Kidney tubule cell (primary cell): ENCODE measurements at regions not wholly inside any gene's neighbourhood (a gene's known extent, or its start where the extent isn't known, plus 50 kb on each side); places are given as distances from the start of the nearest gene placed in this dataset.
"Not testable (repeated sequence)": the region's sequence is repeated elsewhere in the genome, so short reads cannot be mapped to it uniquely, and the experiment has no call there.

Experiments used
- DNase-seq: peaks from one replicate; pipeline ENCODE4 v3.0.0-alpha.2; 2018; ENCODE audit warnings: low spot score

DNA sequence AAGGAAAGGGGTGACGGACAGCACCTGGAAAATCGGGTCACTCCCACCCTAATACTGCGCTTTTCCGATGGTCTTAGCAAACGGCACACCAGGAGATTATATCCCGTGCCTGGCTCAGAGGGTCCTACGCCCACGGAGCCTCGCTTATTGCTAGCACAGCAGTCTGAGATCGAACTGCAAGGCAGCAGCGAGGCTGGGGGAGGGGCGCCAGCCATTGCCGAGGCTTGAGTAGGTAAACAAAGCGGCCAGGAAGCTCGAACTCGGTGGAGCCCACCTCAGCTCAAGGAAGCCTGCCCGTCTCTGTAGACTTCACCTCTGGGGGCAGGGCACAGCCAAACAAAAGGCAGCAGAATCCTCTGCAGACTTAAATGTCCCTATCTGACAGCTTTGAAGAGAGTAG is 91.5 kb upstream of the MBIP start:
- not testable (repeated sequence) for DNase-seq

DNA sequence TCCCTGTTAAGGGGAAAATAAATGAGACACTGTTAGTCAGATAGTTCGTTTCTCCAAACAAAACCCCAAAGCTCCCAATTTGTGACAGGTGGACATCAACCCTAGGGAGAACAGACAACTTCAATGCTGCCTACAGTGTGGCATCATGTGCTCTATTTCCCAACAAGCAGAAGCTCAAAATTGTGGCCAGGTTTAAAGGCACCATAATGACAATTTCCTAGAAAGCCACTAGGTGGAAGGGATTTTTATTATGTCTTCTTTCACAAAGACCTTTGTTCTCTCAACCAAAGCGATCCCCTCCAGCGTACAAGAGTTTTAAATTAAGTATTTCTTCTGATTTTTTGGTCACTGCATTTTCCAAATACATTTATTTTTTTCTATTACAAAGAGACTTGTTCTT is 88.0 kb upstream of the MBIP start:
- DNase-seq = no peak

DNA sequence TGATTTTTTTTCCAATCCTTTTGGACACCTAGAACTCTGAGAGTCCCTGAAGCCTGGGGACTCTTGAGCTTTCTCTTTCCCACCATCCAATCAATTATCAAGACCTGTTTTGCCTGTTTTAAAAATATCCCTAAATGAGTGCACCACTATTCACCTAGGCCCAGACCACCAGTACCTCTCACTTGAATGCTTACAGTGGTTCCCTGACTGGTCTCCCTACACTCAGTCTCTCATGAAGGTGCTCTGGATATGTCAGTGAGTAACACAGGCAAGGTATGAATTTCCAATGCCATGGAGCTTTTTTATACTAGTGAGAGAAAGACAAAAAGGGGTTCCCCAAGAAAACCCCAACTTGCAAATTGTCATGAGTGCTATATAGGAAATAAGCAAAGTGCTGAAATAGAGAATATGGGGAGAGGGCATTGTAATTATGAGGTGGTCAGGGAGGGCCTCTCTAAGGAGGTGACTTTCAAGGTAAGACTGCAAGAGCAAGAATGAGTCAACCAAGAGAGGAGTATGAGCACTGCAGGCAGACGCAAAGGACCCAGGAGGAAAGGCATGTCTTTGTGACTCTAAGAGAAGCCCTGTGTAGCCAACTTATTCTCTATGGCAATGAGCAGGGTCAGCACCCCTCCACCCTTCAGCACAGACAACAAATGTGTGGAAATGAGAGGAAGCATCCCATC is 85.3 kb upstream of the MBIP start:
- DNase-seq = no peak

DNA sequence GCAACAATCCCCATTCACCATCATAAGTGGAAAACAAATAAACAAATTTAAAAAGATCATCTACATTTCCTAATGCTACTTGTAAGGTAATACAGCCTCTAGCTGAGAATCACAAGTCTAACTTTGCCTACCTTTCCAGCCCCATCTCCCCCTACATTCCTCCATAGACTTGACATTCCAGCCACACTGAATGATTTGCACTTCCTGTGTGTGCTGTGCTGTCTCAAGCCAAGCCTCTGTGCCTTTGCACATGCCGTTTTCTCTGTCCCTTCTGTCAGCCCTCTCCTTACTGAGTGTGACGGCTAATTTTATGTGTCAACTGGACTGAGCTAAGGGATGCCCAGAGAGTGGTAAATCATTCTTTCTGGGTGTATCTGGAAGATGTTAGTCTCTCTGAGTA is 82.4 kb upstream of the MBIP start:
- DNase-seq = no peak

DNA sequence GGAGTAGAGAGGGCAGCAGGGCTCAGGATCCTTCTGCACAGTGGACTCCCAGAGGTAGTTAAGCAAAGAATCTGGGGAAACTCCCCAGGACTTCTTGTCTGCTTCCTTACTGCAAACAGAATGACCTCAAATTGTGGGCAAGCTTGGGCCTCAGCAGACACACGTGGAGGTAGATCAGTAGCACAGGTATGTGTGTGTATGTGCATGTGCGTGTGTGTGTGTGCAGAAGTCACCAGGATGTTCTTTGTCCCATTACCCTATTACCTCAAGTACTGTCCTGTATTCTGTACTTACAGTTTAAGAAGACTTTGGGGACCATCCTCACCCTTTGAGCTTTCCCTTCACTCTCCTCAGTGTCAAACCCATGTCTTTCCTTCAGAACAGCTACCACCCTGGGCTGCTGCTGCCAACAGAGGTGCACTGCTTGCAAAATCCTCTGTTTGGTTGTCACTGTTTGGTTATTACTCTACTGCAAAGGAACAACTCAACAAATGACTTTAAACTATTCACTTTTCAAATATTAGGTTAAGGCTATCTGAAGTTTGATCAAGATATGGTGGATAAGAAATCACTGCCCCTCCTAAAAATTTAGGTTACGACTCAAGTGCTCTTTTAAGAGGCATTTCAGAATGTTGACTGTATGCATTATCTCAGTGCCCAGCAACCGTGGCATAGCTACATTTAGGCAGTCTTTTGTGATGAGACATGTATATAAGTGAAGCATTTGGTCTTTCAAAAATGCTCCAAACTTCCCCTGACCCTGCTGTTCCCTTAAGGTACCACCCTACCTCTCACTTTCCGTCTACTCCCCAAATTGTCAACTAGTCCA is 78.2 kb upstream of the MBIP start:
- DNase-seq = no peak

DNA sequence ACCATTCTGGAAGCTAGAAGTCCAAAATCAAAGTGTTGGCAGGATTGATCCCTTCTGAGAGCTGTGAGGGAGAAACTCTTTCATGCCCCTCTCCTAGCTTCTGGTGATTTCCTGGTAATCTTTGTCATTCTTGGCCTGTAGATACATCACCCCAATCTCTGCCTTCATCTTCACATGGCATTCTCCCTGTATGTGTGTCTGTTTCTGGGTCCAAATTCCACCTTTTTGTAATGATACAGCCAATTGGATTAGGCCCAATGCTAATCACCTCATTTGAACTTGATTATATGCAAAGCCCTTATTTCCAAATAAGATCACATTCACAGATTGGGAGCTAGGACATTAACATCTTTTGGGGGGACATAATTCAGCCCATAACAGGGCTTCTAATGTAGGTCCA is 76.9 kb upstream of the MBIP start:
- DNase-seq = no peak

DNA sequence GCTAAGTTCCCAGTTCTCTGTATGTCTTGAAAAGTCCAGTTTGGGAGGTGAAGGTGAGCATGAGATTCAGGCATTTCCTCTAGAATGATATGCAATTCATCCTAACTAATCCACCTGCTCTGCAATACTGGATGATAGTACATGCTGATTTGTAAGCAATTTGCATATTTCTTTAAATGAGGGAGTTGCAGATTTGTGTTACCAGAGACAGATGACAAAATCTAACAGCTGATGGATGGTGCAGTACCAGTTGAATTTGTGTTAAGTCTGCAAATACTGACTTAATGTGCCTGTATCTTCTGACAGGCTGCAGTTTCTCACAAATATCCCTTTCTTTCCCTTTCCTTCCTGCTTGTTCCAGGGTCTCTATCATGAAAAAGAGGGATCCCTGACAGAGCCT is 76.4 kb upstream of the MBIP start:
- no peak for DNase-seq

DNA sequence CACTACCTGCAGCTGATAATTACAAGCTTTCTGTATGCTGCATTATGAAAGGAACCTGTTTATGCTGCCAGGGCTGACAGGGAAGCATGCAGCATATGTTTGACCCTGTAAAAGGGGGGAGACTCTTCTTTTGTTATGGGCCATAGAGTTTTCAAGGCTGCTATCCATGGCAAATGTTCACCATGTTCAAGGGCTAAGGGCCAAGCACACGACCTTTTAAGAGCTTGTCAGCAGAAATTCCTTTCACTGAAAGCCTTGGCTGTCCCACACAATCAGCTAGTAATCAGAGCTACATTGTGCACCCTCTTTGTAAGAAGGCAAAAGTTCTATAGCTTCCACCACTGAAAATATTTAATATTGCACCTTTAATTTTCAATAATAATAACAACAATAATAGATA is 74.2 kb upstream of the MBIP start:
- no peak for DNase-seq

DNA sequence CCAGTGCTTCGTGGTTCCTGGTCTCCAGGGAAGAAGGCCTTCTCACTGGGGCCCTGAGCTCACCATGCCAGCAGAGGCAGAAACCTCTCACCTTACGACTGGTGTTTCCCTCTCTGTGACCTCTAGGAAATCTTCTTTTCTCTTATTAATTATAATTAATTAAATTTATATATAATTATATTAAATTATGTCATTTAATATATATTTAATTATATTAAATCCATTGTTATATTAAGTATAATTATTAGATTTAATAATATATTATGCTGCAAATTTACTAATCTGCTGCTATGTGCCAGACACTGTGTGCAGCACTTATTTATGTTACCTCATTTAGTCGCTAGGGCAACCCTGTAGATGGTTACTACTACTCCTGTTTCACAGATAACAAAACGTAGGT is 70.3 kb upstream of the MBIP start:
- DNase-seq = no peak

DNA sequence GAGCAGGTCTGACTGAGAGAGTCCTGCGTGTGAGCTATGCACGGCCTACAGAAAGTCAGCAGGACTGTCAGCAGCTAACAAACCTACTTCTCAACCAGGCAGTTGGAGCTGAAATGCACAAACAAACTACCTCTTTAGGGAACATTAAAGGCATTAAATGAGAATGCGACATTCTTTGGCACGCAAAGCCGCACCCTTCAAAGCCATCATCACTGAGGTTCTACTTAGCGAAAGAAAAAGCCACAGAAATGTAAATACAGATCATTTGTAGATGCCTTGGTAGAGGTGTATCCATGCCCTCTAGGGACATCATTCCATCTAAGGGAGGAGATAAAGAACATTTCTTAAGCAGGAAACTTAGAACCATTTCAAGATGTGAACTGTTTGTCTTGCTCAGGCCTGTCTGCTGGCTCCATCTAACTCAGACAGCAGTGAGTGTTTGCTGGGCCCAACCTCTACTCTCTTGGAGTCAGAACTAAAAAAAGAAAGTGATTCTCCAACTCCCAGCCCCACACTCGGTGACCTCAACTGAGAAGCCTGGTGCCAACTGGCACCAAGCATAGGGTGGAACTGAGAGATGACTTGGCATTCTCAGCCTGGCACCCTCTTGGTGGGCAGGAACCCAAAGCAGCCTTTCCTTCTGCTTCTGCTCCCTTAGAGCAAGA is 63.5 kb upstream of the MBIP start:
- DNase-seq = no peak

DNA sequence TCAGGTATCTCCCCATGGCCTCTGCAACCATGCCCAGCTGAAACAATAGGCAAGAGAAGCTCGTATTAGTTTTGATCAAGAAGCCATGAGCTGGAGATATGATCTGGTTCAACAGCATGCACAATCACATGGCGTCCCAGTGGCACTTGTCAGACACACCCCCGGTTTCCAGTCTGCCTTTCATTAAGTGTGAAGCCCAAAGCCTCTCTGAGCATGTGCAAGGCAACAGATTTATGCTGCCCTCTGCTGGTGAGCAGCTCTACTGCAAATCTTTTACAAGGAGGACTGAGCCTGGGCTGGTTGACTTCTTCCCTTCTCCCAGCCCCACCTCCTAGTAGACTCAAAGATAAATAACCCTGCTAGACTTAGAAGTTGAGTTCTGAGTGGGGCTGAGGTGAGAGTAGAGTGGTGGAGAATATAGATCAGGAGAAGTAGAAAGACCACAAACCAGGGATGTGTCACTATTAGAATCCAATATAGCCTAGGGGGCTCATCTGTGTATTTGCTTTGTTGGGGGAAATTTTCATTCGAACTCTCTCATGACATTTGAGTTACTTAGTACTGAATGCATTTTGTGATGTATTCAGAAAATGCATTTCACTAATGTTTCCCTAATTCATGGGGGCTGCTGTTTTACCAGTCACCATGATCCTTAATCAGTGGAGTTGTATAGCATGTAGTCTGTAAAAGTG is 53.7 kb upstream of the MBIP start:
- peak; percentile 85 for DNase-seq
